IMR-90 (cell line): ENCODE measurements at regions not wholly inside any gene's neighbourhood (a gene's known extent, or its start where the extent isn't known, plus 50 kb on each side); places are given as distances from the start of the nearest gene placed in this dataset.
A peak's percentile ranks its signal among the peaks of the same experiment; 100 is the strongest.

Experiments used
- ATAC-seq: fragments of 200-7000 bp; cut with Tn5 transposase; 2 replicates; pipeline ENCODE4 v1.9.1; 2020; ENCODE audit warnings: low read depth, mild to moderate bottlenecking, moderate library complexity
- BruUV-seq: library from RNA; stranded (reverse); fragments of 400-500 nt; replicated peaks from 2 replicates; lab custom pipeline; 2021; lab: Mats Ljungman, UMichigan
- CTCF ChIA-PET: fragments of 300-600 bp; formaldehyde crosslinking; extraction: SDS; loops from one replicate; lab custom pipeline; 2021; ENCODE audit warnings: antibody characterized with exemption; lab: Yijun Ruan, JAX
- POLR2A ChIA-PET: fragments of 300-600 bp; sonication (Branson Sonifier 250); formaldehyde crosslinking; loops from one replicate; lab custom pipeline; 2022; ENCODE audit warnings: antibody characterized with exemption; ENCODE audit not compliant: unreplicated experiment; lab: Charles Lee
- DNase-seq: peaks from one replicate; pipeline ENCODE4 v3.0.0; 2013
- H2AFZ ChIP-seq: replicated peaks from 2 replicates; pipeline ENCODE3; 2013; ENCODE audit warnings: low read length, mild to moderate bottlenecking; ENCODE audit not compliant: poor library complexity
- H2AK5ac ChIP-seq: 2 replicates; pipeline ENCODE4 v1.6.1; 2013; ENCODE audit warnings: low read depth, low read length, inconsistent platforms
- H2AK9ac ChIP-seq: replicated peaks from 2 replicates; pipeline ENCODE3; 2013; ENCODE audit warnings: mild to moderate bottlenecking, low read depth, low read length, moderate library complexity; ENCODE audit not compliant: poor library complexity
- H2BK120ac ChIP-seq: 2 replicates; pipeline ENCODE4 v1.6.1; 2013; ENCODE audit warnings: low read depth, low read length, inconsistent platforms
- H2BK15ac ChIP-seq: 3 replicates; pipeline ENCODE4 v1.6.1; 2013; ENCODE audit warnings: low read depth, low read length, inconsistent platforms
- H2BK20ac ChIP-seq: 2 replicates; pipeline ENCODE4 v1.6.1; 2013; ENCODE audit warnings: low read depth, mild to moderate bottlenecking, inconsistent platforms, low read length, moderate library complexity
- H2BK5ac ChIP-seq: 2 replicates; pipeline ENCODE4 v1.6.1; 2013; ENCODE audit warnings: mild to moderate bottlenecking, low read depth, low read length, inconsistent platforms; ENCODE audit not compliant: poor library complexity, severe bottlenecking
- H3K14ac ChIP-seq: replicated peaks from 2 replicates; pipeline ENCODE4 v1.6.1; 2013; ENCODE audit warnings: low read depth, low read length, inconsistent platforms
- H3K18ac ChIP-seq: 2 replicates; pipeline ENCODE4 v1.6.1; 2013; ENCODE audit warnings: low read depth, low read length, control low read depth
- H3K23ac ChIP-seq: 2 replicates; pipeline ENCODE4 v1.6.1; 2013; ENCODE audit warnings: low read depth, low read length, inconsistent platforms
- H3K27ac ChIP-seq: 2 replicates; pipeline ENCODE4 v1.5.1; 2013; ENCODE audit warnings: mild to moderate bottlenecking, control low read depth, low read length; ENCODE audit not compliant: insufficient read depth
- H3K27me3 ChIP-seq: 2 replicates; pipeline ENCODE4 v1.6.1; 2013; ENCODE audit warnings: low read length; ENCODE audit not compliant: control insufficient read depth, insufficient read depth
- H3K36me3 ChIP-seq: 2 replicates; pipeline ENCODE4 v1.6.1; 2013; ENCODE audit warnings: low read length, mixed read lengths; ENCODE audit not compliant: control insufficient read depth, insufficient read depth
- H3K4ac ChIP-seq: 2 replicates; pipeline ENCODE4 v1.6.1; 2013; ENCODE audit warnings: low read depth, low read length, inconsistent platforms
- H3K4me1 ChIP-seq: 2 replicates; pipeline ENCODE4 v1.6.1; 2013; ENCODE audit warnings: low read length, mixed read lengths; ENCODE audit not compliant: control insufficient read depth, insufficient read depth
- H3K4me2 ChIP-seq: 2 replicates; pipeline ENCODE4 v1.6.1; 2013; ENCODE audit warnings: low read depth, mild to moderate bottlenecking, control low read depth, low read length, moderate library complexity
- H3K4me3 ChIP-seq: 2 replicates; pipeline ENCODE4 v1.5.1; 2013; ENCODE audit warnings: low read depth, mild to moderate bottlenecking, control low read depth, low read length, moderate library complexity; ENCODE audit not compliant: insufficient read depth
- H3K56ac ChIP-seq: 2 replicates; pipeline ENCODE4 v1.6.1; 2013; ENCODE audit warnings: low read length, inconsistent platforms; ENCODE audit not compliant: insufficient read depth; ENCODE audit errors: extremely low read depth
- H3K79me1 ChIP-seq, 2 experiments: 2 replicates each; pipeline ENCODE4 v1.6.1; 2013; ENCODE audit warnings: low read length in 2 of 2, inconsistent platforms in 1 of 2, low read depth in 1 of 2
- H3K9ac ChIP-seq: 2 replicates; pipeline ENCODE4 v1.6.1; 2013; ENCODE audit warnings: low read depth, low read length, control low read depth
- H3K9me1 ChIP-seq: 2 replicates; pipeline ENCODE4 v1.6.1; 2013; ENCODE audit warnings: low read length, inconsistent platforms; ENCODE audit not compliant: insufficient read depth
- H3K9me3 ChIP-seq: 2 replicates; pipeline ENCODE4 v1.6.1; 2013; ENCODE audit warnings: low read length; ENCODE audit not compliant: control insufficient read depth, insufficient read depth
- H4K20me1 ChIP-seq: 2 replicates; pipeline ENCODE4 v1.6.1; 2013; ENCODE audit warnings: low read length, inconsistent platforms; ENCODE audit not compliant: insufficient read depth
- H4K5ac ChIP-seq: 2 replicates; pipeline ENCODE4 v1.6.1; 2013; ENCODE audit warnings: mild to moderate bottlenecking, low read depth, low read length, control low read depth
- H4K8ac ChIP-seq, 2 experiments: 2 replicates each; pipeline ENCODE4 v1.6.1; 2013; ENCODE audit warnings: low read depth in 2 of 2, low read length in 2 of 2, control low read depth in 1 of 2, inconsistent platforms in 1 of 2
- H4K91ac ChIP-seq: 2 replicates; pipeline ENCODE4 v1.6.1; 2013; ENCODE audit warnings: low read depth, low read length, inconsistent platforms; ENCODE audit not compliant: insufficient read depth
- CEBPB ChIP-seq: IDR thresholded peaks from 2 replicates; pipeline ENCODE4 v1.6.1; 2012; ENCODE audit warnings: low read depth, low read length, improper control_type of control experiment
- CHD1 ChIP-seq: IDR thresholded peaks from 2 replicates; pipeline ENCODE4 v1.6.1; 2012; ENCODE audit warnings: low read depth, low read length, improper control_type of control experiment
- FOS ChIP-seq: fragments of 150-350 bp; IDR thresholded peaks from 2 replicates; pipeline ENCODE4 v1.6.1; 2016; ENCODE audit warnings: low read depth, low read length
- MAFK ChIP-seq: IDR thresholded peaks from 2 replicates; pipeline ENCODE4 v1.6.1; 2012; ENCODE audit warnings: low read depth, low read length, improper control_type of control experiment
- MAZ ChIP-seq: IDR thresholded peaks from 2 replicates; pipeline ENCODE4 v1.6.1; 2012; ENCODE audit warnings: low read depth, mild to moderate bottlenecking, low read length, improper control_type of control experiment, moderate library complexity, borderline replicate concordance
- MXI1 ChIP-seq: IDR thresholded peaks from 2 replicates; pipeline ENCODE4 v1.6.1; 2012; ENCODE audit warnings: low read depth, mild to moderate bottlenecking, low read length, moderate library complexity, borderline replicate concordance
- NFE2L2 ChIP-seq: fragments of 150-350 bp; IDR thresholded peaks from 2 replicates; pipeline ENCODE4 v1.6.1; 2016; ENCODE audit warnings: low read depth, mild to moderate bottlenecking, low read length
- POLR2A ChIP-seq: IDR thresholded peaks from 2 replicates; pipeline ENCODE4 v1.6.1; 2012; ENCODE audit warnings: mild to moderate bottlenecking, low read depth, low read length
- RAD21 ChIP-seq: IDR thresholded peaks from 2 replicates; pipeline ENCODE4 v1.6.1; 2012; ENCODE audit warnings: low read length, improper control_type of control experiment
- RCOR1 ChIP-seq: IDR thresholded peaks from 2 replicates; pipeline ENCODE4 v1.6.1; 2012; ENCODE audit warnings: mild to moderate bottlenecking, low read length, improper control_type of control experiment; ENCODE audit not compliant: insufficient replicate concordance
- RFX5 ChIP-seq: IDR thresholded peaks from 2 replicates; pipeline ENCODE4 v1.8.0; 2012; ENCODE audit warnings: low read depth, mild to moderate bottlenecking, low read length, moderate library complexity
- SMC3 ChIP-seq: fragments of 150-350 bp; IDR thresholded peaks from 2 replicates; pipeline ENCODE4 v1.6.1; 2016; ENCODE audit warnings: low read depth, mild to moderate bottlenecking, antibody characterized with exemption, low read length, moderate library complexity
- WGBS, 2 experiments: methylation state at CpG; one replicate each; pipeline versions ENCODE4 v1.1.5 to v1.1.7; 2013; ENCODE audit warnings: missing lambda C conversion rate in 2 of 2; ENCODE audit not compliant: insufficient read length in 1 of 2; ENCODE audit errors: extremely low coverage in 2 of 2; 5-methylcytosine and 5-hydroxymethylcytosine counted together
- dilution Hi-C: fragments of 300-500 bp; cut with HindIII; formaldehyde crosslinking; loops from one replicate; pipeline ENCODE4 v1.14.3; 2018; ENCODE audit warnings: low sequenced_read_pairs; ENCODE audit not compliant: unreplicated experiment
- in situ Hi-C: fragments of 300-500 bp; cut with MboI; formaldehyde crosslinking; loops from 3 replicates; pipeline ENCODE4 v1.14.3; 2019; ENCODE audit warnings: low sequenced_read_pairs, inconsistent platforms, mixed read lengths
- intact Hi-C: fragments of 100-400 bp; cut with micrococcal nuclease; formaldehyde crosslinking; loops from 2 replicates; pipeline ENCODE4 v1.10.0; 2022
- TF ChIP-seq, protein P1 (sequence below): fragments of 150-350 bp; IDR thresholded peaks from 2 replicates; pipeline ENCODE4 v1.6.1; 2016; ENCODE audit warnings: low read depth, mild to moderate bottlenecking, low read length, moderate library complexity, borderline replicate concordance
- TF ChIP-seq, protein P2 (sequence below): fragments of 150-350 bp; IDR thresholded peaks from 2 replicates; pipeline ENCODE4 v1.6.1; 2017; ENCODE audit warnings: mild to moderate bottlenecking, antibody characterized with exemption, low read length, low read depth
- TF ChIP-seq, protein P3 (sequence below): conservative IDR thresholded peaks from 2 replicates; pipeline ENCODE4 v1.5.1; 2012; ENCODE audit warnings: mild to moderate bottlenecking, low read depth, low read length, improper control_type of control experiment

DNA sequence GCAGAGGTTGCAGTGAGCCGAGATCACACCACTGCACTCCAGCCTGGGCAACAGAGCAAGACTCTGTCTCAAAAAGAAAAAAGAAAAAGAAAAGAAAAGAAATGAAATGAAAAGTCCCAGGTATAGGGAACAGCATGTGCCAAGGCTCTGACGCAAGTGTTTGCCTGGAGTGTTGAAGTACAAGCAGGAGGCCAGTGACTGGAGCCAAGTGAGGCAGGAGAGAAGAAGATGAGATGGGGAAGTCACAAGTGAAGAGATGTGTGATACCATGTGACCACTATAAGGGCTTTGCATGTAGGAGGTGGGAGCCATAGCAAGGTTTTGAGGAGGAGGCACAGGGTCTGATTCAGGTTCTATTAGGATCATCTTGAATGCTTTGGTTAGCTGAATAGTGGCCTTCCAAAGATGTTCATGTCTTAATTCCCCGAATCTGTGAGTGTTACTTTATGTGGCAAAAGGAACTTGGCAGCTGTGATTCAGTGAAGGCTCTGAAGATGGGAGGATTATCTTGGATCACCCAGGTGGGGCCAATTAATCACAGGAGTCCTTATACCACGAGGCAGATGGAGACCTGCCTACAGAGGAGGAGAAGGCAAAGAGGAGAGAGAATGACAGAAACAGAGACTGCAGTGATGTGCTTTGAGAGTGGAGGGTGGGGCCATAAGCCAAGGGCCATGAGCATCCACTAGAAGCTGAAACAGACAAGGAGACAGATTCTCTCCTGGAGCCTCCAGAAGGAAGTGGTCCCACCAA is 91.1 kb upstream of the PTPN1 start:
- POLR2A ChIA-PET, result no interaction called here
- no peak overlapping the region for H3K23ac ChIP-seq
- CTCF ChIA-PET, result no interaction called here
- no peaks in the 10 kb centered on the region for H3K27me3 ChIP-seq
- intact Hi-C loops, result no loop called here
- 0 out of 3 replicates have a peak overlapping the region, but pooled peaks have one; percentile 38 for H2BK15ac ChIP-seq
- no peaks in the 10 kb centered on the region for H4K20me1 ChIP-seq
- 100% methylated on average over 1 of the region's 4 CpGs; no CpG with 5 or more reads in 1 of the 2 experiments for WGBS, 2 experiments
- in situ Hi-C loops, result no loop called here
- no peak for DNase-seq
- peaks cover 0 to 11% of the 10 kb centered on the region in 2 experiments; a peak in 1 of 4 replicates for H3K79me1 ChIP-seq
- peaks cover 8% of the 10 kb centered on the region for H3K9me3 ChIP-seq
- peak overlapping the region; percentile 50 for H2BK20ac ChIP-seq
- peaks cover 20% of the 10 kb centered on the region for H3K9me1 ChIP-seq
- no peak overlapping the region for H3K4me3 ChIP-seq
- dilution Hi-C loops, result no loop called here
- H3K36me3 ChIP-seq, result no peaks in the 10 kb centered on the region
- no peak overlapping the region for H3K9ac ChIP-seq
- no peak overlapping the region for H2AFZ ChIP-seq
- no peak overlapping the region for H3K14ac ChIP-seq
- H3K27ac ChIP-seq, result no peak overlapping the region
- H3K56ac ChIP-seq, result no peak overlapping the region
- no peak overlapping the region for H2AK9ac ChIP-seq
- no peak overlapping the region for H4K8ac ChIP-seq
- ATAC-seq, result no peak
- H2BK120ac ChIP-seq, result no peak overlapping the region
- no TSS peak for BruUV-seq
- peaks cover 31% of the 10 kb centered on the region for H3K4me1 ChIP-seq
- H4K91ac ChIP-seq, result 0 out of 2 replicates have a peak overlapping the region, but pooled peaks have one; percentile 15
- H2BK5ac ChIP-seq, result no peak overlapping the region
- H3K18ac ChIP-seq, result no peak overlapping the region
- no peak overlapping the region for H3K4me2 ChIP-seq
- peak overlapping the region; percentile 80; the same call in 1 of the 2 replicates for H2AK5ac ChIP-seq
- H3K4ac ChIP-seq, result peak overlapping the region; percentile 35; the same call in 1 of the 2 replicates
- H4K5ac ChIP-seq, result no peak overlapping the region
- TF ChIP-seq MXI1 (no peak), FOS (no peak), MAZ (no peak), NFE2L2 (no peak), CHD1 (no peak), RAD21 (no peak), RFX5 (no peak), CEBPB (no peak), POLR2A (no peak), SMC3 (no peak), MAFK (no peak), RCOR1 (no peak)
- TF ChIP-seq, protein P1, sequence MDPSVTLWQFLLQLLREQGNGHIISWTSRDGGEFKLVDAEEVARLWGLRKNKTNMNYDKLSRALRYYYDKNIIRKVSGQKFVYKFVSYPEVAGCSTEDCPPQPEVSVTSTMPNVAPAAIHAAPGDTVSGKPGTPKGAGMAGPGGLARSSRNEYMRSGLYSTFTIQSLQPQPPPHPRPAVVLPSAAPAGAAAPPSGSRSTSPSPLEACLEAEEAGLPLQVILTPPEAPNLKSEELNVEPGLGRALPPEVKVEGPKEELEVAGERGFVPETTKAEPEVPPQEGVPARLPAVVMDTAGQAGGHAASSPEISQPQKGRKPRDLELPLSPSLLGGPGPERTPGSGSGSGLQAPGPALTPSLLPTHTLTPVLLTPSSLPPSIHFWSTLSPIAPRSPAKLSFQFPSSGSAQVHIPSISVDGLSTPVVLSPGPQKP, result no peak
- TF ChIP-seq, protein P2, sequence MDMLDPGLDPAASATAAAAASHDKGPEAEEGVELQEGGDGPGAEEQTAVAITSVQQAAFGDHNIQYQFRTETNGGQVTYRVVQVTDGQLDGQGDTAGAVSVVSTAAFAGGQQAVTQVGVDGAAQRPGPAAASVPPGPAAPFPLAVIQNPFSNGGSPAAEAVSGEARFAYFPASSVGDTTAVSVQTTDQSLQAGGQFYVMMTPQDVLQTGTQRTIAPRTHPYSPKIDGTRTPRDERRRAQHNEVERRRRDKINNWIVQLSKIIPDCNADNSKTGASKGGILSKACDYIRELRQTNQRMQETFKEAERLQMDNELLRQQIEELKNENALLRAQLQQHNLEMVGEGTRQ, result no peak
- TF ChIP-seq, protein P3, sequence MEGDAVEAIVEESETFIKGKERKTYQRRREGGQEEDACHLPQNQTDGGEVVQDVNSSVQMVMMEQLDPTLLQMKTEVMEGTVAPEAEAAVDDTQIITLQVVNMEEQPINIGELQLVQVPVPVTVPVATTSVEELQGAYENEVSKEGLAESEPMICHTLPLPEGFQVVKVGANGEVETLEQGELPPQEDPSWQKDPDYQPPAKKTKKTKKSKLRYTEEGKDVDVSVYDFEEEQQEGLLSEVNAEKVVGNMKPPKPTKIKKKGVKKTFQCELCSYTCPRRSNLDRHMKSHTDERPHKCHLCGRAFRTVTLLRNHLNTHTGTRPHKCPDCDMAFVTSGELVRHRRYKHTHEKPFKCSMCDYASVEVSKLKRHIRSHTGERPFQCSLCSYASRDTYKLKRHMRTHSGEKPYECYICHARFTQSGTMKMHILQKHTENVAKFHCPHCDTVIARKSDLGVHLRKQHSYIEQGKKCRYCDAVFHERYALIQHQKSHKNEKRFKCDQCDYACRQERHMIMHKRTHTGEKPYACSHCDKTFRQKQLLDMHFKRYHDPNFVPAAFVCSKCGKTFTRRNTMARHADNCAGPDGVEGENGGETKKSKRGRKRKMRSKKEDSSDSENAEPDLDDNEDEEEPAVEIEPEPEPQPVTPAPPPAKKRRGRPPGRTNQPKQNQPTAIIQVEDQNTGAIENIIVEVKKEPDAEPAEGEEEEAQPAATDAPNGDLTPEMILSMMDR, result no peak
